Skeletal muscle satellite cell (primary cell): ENCODE measurements at regions not wholly inside any gene's neighbourhood (a gene's known extent, or its start where the extent isn't known, plus 50 kb on each side); places are given as distances from the start of the nearest gene placed in this dataset.
A peak's percentile ranks its signal among the peaks of the same experiment; 100 is the strongest.

Source experiments
- H3K27me3 ChIP-seq: 2 replicates; pipeline ENCODE4 v1.7.0; 2013; ENCODE audit warnings: low read length; ENCODE audit not compliant: control insufficient read depth, insufficient read depth
- H3K36me3 ChIP-seq: 2 replicates; pipeline ENCODE4 v1.7.0; 2013; ENCODE audit warnings: mild to moderate bottlenecking, control low read depth, low read length; ENCODE audit not compliant: insufficient read depth
- H3K4me1 ChIP-seq: 2 replicates; pipeline ENCODE4 v1.7.0; 2013; ENCODE audit warnings: low read length; ENCODE audit not compliant: control insufficient read depth, insufficient read depth
- H3K4me2 ChIP-seq: 2 replicates; pipeline ENCODE4 v1.7.0; 2013; ENCODE audit warnings: mild to moderate bottlenecking, low read length
- H3K4me3 ChIP-seq: 2 replicates; pipeline ENCODE4 v1.7.0; 2013; ENCODE audit warnings: low read length
- H3K9ac ChIP-seq: 2 replicates; pipeline ENCODE4 v1.7.0; 2013; ENCODE audit warnings: mild to moderate bottlenecking, low read depth, low read length, moderate library complexity
- H3K9me3 ChIP-seq: replicated peaks from 2 replicates; pipeline ENCODE4 v1.7.0; 2013; ENCODE audit warnings: mild to moderate bottlenecking, control low read depth, low read length

DNA sequence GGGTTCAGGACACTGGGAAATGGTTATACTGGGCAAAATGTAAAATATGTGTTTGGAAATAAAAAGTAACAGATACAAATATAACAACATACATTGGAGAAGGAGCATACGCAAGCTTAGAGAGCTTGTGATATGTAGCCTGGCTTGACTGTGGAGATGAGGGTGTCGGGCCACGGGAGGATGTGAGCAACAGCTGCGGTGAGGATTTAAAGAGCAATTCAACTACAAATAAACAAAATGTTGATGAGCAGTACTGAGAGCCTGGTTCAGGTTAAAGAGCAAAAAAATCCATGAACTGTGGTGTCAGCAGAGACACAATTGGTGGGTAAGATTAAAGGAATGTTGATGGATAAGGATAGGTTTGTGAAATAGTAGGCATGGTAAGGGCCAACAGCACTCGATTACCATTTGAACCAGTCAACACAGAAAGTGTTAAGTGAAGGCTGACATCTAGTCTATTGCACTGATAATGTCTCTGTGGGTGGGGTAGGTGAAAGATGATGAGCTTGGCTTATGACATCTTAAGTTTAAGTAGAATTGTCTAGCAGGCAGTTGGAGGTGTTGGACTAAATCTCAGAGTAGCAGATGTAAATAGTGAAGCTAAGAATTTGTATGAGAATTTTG is 723.2 kb downstream of the EPM2A start:
- Histone ChIP-seq H3K9ac (no peak overlapping the region), H3K4me3 (no peak overlapping the region), H3K4me2 (no peak overlapping the region), H3K4me1 (peaks cover 14% of the 10 kb centered on the region), H3K36me3 (no peaks in the 10 kb centered on the region), H3K9me3 (no peaks in the 10 kb centered on the region), H3K27me3 (no peaks in the 10 kb centered on the region)

DNA sequence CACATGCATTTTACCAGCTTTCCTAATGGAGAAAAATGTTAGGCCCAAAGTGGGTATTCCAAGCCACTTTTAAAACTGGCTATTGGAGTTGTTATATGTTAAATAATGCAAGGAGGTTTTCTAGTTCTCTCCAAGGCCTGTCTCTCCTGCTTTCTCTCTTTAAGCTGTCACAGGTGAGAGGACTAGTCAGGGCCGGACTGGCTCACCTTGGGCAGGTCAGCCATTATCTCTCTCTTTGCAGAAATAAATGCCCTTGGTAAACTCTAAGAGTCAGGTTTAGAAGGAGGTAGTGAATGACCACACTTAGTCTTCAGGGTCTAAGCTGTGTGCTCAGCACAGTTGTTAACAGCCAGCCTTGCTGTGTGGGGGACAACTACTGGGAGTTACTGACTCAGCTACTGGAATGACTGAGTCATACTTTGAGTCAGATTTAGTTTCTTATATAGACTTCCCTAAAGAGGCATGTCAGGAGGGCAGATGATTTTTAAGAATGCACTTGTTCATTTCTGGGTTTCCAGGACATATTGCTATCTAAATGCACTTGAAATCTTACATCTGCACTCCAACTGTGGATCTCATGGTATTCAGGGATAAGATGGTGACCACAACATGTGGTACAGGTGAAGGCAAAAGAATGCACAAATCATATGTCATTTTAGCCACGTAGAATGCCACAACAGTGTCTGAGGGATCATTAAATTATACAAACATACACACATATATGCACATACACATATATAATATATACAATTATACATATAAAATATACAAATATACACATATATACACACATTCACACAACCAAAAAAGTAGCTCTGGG is 719.4 kb downstream of the EPM2A start:
- Histone ChIP-seq H3K9me3 (no peaks in the 10 kb centered on the region), H3K9ac (no peak overlapping the region), H3K4me3 (no peak overlapping the region), H3K36me3 (no peaks in the 10 kb centered on the region), H3K27me3 (no peaks in the 10 kb centered on the region), H3K4me1 (peaks cover 18% of the 10 kb centered on the region), H3K4me2 (peak overlapping the region; percentile 59)

DNA sequence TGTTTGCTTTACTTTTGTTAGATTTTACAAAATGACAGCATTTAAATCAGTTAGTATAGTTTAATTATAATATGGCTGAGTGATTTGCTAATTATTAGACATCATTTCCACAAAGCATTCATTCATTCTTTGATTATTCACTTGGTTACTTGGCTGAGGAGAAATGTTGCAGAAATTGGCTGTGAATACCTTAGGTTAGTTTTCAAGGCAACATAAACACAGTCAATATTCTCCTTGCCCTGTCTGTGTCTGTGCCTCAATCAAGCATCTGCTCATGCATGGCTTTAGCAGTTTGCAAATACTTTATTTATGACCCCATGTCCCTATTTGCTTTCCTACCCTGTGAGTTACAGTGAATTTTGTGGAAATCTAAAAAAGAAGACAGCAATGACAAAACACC is 718.3 kb downstream of the EPM2A start:
- no peak overlapping the region for H3K4me2 ChIP-seq
- no peaks in the 10 kb centered on the region for H3K9me3 ChIP-seq
- H3K4me3 ChIP-seq, result no peak overlapping the region
- H3K4me1 ChIP-seq, result peaks cover 18% of the 10 kb centered on the region
- H3K27me3 ChIP-seq, result no peaks in the 10 kb centered on the region
- H3K36me3 ChIP-seq, result no peaks in the 10 kb centered on the region
- H3K9ac ChIP-seq, result no peak overlapping the region

DNA sequence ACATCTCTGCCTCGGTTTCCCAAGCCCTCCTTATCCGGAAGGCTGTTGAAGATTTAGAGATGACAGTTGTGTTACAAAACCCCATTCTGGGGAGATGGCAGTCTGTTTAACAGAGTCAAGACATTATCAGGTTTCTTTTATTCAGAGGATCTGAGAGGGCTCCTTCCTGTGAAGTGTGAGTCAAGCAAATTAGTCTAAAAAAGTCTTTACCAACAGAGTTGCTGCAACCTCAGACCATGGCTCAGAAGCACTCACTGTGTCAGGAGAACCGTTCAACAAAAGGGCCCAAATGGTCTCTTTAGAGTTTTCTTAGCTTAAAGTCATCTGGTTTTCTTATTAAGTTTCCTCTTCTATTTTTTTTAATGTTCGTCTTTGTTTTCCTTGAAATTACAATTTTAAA is 717.8 kb downstream of the EPM2A start:
- H3K4me1 ChIP-seq, result peaks cover 18% of the 10 kb centered on the region
- H3K27me3 ChIP-seq, result no peaks in the 10 kb centered on the region
- no peaks in the 10 kb centered on the region for H3K9me3 ChIP-seq
- no peak overlapping the region for H3K4me3 ChIP-seq
- H3K9ac ChIP-seq, result no peak overlapping the region
- H3K36me3 ChIP-seq, result no peaks in the 10 kb centered on the region
- no peak overlapping the region for H3K4me2 ChIP-seq

DNA sequence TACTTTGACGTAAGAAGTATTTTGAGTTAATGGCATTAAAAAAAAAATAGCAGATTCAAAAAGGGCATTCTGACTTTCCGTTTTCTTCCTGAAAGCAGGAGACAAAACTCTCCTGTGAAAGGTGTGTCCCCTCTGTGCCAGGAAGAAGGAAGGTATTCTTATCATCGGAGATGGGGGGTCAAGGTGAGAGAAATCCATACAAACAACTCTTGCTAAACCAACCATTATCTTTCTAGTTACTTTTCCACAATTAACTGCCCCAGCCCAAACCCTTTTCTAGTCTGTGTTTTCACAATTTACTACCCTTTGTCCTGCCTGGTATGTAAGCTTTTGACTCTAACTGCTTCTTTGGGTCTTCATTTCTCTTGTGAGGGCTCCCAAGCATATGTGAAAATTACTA is 717.3 kb downstream of the EPM2A start:
- Histone ChIP-seq H3K9me3 (no peaks in the 10 kb centered on the region), H3K4me2 (no peak overlapping the region)

DNA sequence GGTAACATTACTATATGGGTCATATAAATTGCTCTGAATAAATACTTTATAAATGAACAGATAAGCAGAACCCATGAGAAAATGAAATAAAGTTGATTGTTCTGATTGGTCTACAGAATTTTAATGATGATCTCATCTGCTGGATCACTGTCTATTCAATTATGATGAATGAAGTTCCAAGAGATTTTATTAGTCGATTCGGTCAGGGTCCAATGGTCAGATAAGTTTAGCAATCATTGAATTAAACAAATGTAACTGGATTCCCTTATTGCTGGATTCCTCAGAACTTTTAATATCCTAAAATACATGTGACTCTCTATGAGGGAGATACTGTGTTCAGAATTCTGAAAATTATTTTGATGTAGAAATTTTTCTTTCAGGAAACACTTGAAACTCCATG is 715.2 kb downstream of the EPM2A start:
- H3K9ac ChIP-seq, result no peak overlapping the region
- H3K36me3 ChIP-seq, result no peaks in the 10 kb centered on the region
- H3K4me1 ChIP-seq, result peaks cover 18% of the 10 kb centered on the region
- no peak overlapping the region for H3K4me3 ChIP-seq
- H3K4me2 ChIP-seq, result no peak overlapping the region
- H3K27me3 ChIP-seq, result no peaks in the 10 kb centered on the region
- H3K9me3 ChIP-seq, result no peaks in the 10 kb centered on the region

More for the DNA sequence above, 717.3 kb downstream of the EPM2A start:
- no peak overlapping the region for H3K9ac ChIP-seq
- no peak overlapping the region for H3K4me3 ChIP-seq
- H3K4me1 ChIP-seq, result peaks cover 18% of the 10 kb centered on the region
- no peaks in the 10 kb centered on the region for H3K27me3 ChIP-seq
- H3K36me3 ChIP-seq, result no peaks in the 10 kb centered on the region

DNA sequence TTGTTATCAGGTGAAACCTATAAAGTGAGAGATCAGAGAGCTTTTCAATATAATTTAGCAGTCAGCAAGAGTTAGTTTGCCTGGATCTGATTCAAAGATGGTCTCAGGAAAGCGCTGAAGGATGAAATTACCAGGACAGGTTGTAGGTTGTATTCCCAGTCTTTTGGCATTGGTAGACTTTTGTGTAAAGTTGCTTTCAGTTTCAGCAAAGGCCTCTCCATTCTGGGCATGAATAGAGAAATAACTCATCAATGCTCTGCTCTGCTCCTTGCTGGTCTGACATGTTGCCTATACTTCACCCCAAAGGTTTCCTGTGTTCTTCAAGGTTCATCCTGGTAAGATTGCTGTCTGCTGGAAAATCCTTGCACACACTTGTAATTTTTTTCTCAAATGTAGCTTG is 714.8 kb downstream of the EPM2A start:
- Histone ChIP-seq H3K36me3 (no peaks in the 10 kb centered on the region), H3K4me1 (peaks cover 15% of the 10 kb centered on the region), H3K4me2 (no peak overlapping the region), H3K27me3 (no peaks in the 10 kb centered on the region), H3K4me3 (no peak overlapping the region), H3K9ac (no peak overlapping the region), H3K9me3 (no peaks in the 10 kb centered on the region)

DNA sequence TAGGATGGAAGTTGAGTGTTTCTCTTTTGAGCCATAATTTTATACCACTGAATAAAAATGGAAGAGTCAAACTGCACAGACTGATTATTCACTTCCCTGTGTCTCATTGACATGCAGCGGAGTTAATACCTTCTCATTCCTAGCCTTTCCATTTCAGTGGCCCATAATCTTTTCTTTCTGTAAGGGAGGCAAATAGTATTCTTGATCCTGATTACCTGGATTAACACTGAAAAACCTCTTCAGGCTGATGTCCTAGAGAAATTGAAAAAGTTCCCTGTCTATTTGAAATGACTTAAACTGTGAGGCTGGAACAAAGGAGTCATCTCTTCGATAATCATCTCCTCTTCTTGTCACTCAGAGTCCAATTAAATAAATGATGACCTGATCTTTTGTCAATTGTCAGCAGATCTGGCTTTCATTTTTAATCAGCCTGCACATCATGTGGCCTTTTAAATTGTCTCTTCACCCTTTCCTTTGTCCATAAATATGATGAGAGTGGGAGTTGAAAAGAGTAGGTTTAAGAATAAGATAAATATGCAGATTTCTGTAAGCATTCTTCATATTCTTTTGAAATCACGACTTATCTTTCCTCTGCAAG is 713.0 kb downstream of the EPM2A start:
- Histone ChIP-seq H3K36me3 (no peaks in the 10 kb centered on the region), H3K4me3 (no peak overlapping the region), H3K27me3 (no peaks in the 10 kb centered on the region), H3K9ac (no peak overlapping the region), H3K4me1 (peaks cover 4% of the 10 kb centered on the region), H3K9me3 (no peaks in the 10 kb centered on the region), H3K4me2 (no peak overlapping the region)

DNA sequence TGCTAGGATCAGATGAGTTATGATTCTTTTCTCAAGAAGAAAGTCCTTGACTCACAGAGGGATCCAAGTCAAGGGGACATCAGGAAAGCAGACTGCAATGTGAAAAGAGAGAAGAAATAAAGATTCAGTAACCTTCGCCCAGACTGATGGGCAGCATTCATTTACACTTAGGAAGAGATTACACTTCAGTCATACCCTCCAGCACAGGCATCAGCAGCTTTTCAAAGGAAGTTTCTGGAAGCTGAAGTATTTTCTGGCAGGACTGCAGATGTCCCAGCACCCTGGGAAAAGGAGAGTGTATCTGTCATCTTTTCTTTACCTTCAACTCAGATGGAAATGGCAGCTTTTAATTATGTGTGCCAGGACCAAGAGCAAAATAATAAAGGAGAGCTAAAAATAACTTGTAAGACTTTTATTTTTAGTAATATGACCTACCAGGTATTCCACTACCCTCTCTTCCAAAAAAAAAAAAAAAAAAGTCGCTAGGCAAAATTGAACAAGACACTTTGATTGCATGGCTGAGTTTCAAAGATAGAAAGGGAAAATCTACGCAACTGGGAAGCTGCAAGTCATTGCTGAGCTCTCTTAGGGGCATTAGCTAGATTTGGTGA is 712.1 kb downstream of the EPM2A start:
- no peaks in the 10 kb centered on the region for H3K4me1 ChIP-seq
- H3K4me2 ChIP-seq, result no peak overlapping the region
- no peak overlapping the region for H3K9ac ChIP-seq
- no peaks in the 10 kb centered on the region for H3K9me3 ChIP-seq
- H3K4me3 ChIP-seq, result no peak overlapping the region
- H3K27me3 ChIP-seq, result no peaks in the 10 kb centered on the region
- H3K36me3 ChIP-seq, result no peaks in the 10 kb centered on the region

DNA sequence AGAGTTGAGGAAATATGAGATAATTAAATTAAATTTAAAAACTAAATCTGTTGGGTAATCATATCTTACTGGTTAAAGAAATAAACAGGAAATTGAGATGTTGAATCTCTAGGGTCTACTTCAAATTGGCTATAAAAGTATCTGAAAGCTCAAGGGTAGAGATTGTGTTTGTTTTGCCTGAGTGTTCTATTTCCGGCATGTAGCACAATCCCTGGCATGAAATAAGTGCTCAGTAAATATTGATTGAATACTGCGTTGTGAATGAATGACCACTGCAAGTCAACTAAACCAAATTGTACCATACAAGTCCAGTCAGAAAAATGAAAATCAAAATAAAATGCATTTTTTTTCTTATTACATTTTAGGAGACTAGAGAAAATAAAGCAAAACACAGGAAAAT is 709.8 kb downstream of the EPM2A start:
- H3K4me3 ChIP-seq, result no peak overlapping the region
- H3K36me3 ChIP-seq, result no peaks in the 10 kb centered on the region
- no peaks in the 10 kb centered on the region for H3K4me1 ChIP-seq
- no peak overlapping the region for H3K4me2 ChIP-seq
- H3K9ac ChIP-seq, result no peak overlapping the region
- H3K27me3 ChIP-seq, result no peaks in the 10 kb centered on the region
- H3K9me3 ChIP-seq, result no peaks in the 10 kb centered on the region

DNA sequence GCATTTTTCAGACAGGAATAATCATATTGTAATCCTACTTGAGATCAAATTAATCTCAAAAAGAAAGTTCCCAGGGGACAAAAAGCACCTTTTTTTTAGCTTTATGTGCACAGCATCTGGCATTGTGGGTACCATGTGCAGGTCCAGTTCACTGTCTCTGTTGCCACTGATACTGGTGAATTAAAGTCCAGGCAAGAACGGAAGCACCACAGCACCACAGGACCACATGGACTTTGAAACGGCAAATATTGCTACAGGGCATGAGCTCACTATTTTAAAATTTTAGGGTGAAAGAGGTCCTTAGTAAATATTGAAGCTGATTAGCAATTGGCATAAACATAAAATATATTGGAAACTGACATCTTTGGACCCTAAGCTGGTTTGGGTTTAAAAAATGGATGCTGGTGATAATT is 709.0 kb downstream of the EPM2A start:
- Histone ChIP-seq H3K27me3 (no peaks in the 10 kb centered on the region), H3K4me2 (no peak overlapping the region), H3K9ac (no peak overlapping the region), H3K4me1 (no peaks in the 10 kb centered on the region), H3K9me3 (no peaks in the 10 kb centered on the region), H3K4me3 (no peak overlapping the region), H3K36me3 (no peaks in the 10 kb centered on the region)
